Neural progenitor cell (in vitro differentiated cells): ENCODE measurements at regions not wholly inside any gene's neighbourhood (a gene's known extent, or its start where the extent isn't known, plus 50 kb on each side); places are given as distances from the start of the nearest gene placed in this dataset.

Source experiments
- CTCF ChIP-seq: fragments of 200-600 bp; sonication (generic); IDR thresholded peaks from 2 replicates; pipeline ENCODE4 v1.5.1; 2017; ENCODE audit warnings: antibody characterized with exemption, mild to moderate bottlenecking
- EZH2 ChIP-seq: fragments of 200-600 bp; sonication (generic); IDR thresholded peaks from 2 replicates; pipeline ENCODE4 v1.6.1; 2017; ENCODE audit warnings: antibody characterized with exemption, mild to moderate bottlenecking, moderate library complexity
- EZH2phosphoT487 ChIP-seq: fragments of 200-600 bp; sonication (generic); IDR thresholded peaks from 2 replicates; pipeline ENCODE4 v1.6.1; 2017; ENCODE audit warnings: antibody characterized with exemption

GRCh38 chr6:170199716-170200115 lies 91.2 kb downstream of the DLL1 start:
- TF ChIP-seq CTCF (no peak), EZH2 (no peak), EZH2phosphoT487 (no peak)
